GM18498 (cell line): ENCODE measurements at regions not wholly inside any gene's neighbourhood (a gene's known extent, or its start where the extent isn't known, plus 50 kb on each side); places are given as distances from the start of the nearest gene placed in this dataset.

Experiments
- ATAC-seq: cut with Tn5 transposase; IDR thresholded peaks from one replicate; pipeline ENCODE4 v1.9.1; 2021; ENCODE audit warnings: mild to moderate bottlenecking, moderate library complexity; ENCODE audit not compliant: unreplicated experiment

GRCh38 chr1:25106976-25107642 lies 125.2 kb downstream of the SYF2 start:
- no peak for ATAC-seq

- ATAC-seq: peak; percentile 47
Measured at GRCh38 chr1:25106352-25106751, 126.0 kb downstream of the SYF2 start.

- no peak for ATAC-seq
Measured at GRCh38 chr1:25105836-25106235, 126.5 kb downstream of the SYF2 start.

GRCh38 chr1:25104932-25105561 lies 127.3 kb downstream of the SYF2 start:
- ATAC-seq: no peak

GRCh38 chr1:25103164-25103795 lies 129.0 kb downstream of the SYF2 start:
- no peak for ATAC-seq

GRCh38 chr1:25100151-25100833 lies 132.0 kb downstream of the SYF2 start:
- no peak for ATAC-seq

- no peak for ATAC-seq
Measured at GRCh38 chr1:25099343-25099951, 132.9 kb downstream of the SYF2 start.

- no peak for ATAC-seq
Measured at GRCh38 chr1:25098717-25099116, 133.6 kb downstream of the SYF2 start.

- ATAC-seq: no peak
Measured at GRCh38 chr1:25096307-25097150, 135.8 kb downstream of the SYF2 start.

GRCh38 chr1:25095635-25096200 lies 136.6 kb downstream of the SYF2 start:
- ATAC-seq: peak; percentile 50

GRCh38 chr1:25094995-25095394 lies 137.3 kb downstream of the SYF2 start:
- ATAC-seq: no peak

GRCh38 chr1:25094229-25094628 lies 138.1 kb downstream of the SYF2 start:
- ATAC-seq: no peak

- ATAC-seq: no peak
Measured at GRCh38 chr1:25091658-25092057, 140.6 kb downstream of the SYF2 start.

- no peak for ATAC-seq
Measured at GRCh38 chr1:25090707-25091422, 141.4 kb downstream of the SYF2 start.

GRCh38 chr1:25089772-25090171 lies 142.5 kb downstream of the SYF2 start:
- ATAC-seq: no peak

GRCh38 chr1:25088946-25089345 lies 143.4 kb downstream of the SYF2 start:
- no peak for ATAC-seq

- no peak for ATAC-seq
Measured at GRCh38 chr1:25088180-25088701, 144.1 kb downstream of the SYF2 start.

- no peak for ATAC-seq
Measured at GRCh38 chr1:25086518-25087079, 145.7 kb downstream of the SYF2 start.

- ATAC-seq: no peak
Measured at GRCh38 chr1:25084407-25084806, 147.9 kb downstream of the SYF2 start.
